T-helper 2 cell (primary cell): ENCODE measurements at regions not wholly inside any gene's neighbourhood (a gene's known extent, or its start where the extent isn't known, plus 50 kb on each side); places are given as distances from the start of the nearest gene placed in this dataset.

Experiments used
- DNase-seq, 5 experiments: peaks; one replicate each; pipeline versions ENCODE4 v3.0.0 to v3.0.0-alpha.2; 2012 to 2022

DNA sequence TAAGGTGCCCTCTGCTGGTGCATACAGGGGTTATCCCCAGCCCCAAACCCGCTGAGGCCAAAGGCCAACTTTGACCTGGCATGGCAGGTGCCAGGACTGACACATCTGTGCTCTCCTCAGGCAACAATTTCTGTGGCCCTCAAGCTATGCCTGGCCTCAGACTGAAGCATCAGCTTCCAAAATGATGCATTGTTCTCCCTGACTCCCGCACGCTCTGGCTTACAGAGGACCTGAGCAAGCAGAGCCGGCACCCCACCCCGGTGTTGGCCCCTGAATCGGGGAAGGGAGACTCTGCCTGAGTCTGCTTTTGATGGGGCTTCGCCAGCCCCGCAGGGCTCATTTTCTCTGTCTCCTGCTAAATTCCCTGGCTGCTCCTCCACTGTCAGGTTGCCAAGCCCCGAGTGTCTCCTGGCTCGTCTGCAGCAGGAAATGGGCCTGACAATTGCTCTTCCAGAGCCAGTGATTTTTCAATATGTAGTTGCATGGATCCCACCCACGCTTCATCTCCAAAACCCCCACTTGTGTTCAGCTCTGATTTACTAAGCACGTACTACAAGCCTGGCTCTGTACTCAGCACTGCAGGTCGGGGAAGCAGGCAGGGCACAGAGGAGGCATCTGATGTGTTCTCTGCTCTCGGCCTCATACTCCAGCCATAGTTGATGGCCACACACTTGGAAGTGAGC is 126.1 kb downstream of the SLC38A6 start:
- no peak for DNase-seq

DNA sequence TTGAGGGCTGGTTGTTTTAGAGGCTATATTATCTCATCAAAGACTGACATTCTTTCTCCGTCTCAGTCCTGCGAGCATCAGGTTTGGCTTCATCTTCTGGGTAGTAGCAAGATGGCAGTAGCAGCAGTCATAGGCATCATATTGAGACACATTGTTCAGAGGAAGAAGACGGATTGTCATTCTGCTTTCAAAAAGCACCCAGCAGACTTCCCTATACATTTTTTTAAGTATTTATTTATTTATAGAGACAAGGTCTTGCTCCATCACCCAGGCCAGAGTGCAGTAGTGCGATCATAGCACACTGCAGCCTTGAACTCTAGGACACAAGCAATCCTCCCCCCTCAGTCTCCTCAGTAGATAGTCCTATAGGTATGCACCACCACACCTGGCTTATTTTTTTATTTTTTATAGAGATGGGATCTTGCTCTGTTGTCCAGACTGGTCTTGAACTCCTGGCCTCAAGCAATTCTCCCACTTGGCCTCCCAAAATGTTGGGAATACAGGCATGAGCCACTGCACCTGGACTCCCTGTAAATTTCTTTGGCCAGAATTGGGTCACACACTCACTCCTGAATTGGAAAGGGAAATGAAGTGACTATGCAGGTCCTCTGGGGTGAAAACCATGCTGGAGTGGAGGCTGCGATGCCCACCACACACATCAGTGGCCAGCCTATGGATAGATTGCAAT is 125.4 kb downstream of the SLC38A6 start:
- DNase-seq = no peak

- no peak for DNase-seq
Measured at GRCh38 chr14:61104358-61104757, 123.3 kb downstream of the SLC38A6 start.

GRCh38 chr14:61103541-61104339 is 122.7 kb downstream of the SLC38A6 start:
- DNase-seq = peak in 1 of 5 experiments; percentile 76

DNA sequence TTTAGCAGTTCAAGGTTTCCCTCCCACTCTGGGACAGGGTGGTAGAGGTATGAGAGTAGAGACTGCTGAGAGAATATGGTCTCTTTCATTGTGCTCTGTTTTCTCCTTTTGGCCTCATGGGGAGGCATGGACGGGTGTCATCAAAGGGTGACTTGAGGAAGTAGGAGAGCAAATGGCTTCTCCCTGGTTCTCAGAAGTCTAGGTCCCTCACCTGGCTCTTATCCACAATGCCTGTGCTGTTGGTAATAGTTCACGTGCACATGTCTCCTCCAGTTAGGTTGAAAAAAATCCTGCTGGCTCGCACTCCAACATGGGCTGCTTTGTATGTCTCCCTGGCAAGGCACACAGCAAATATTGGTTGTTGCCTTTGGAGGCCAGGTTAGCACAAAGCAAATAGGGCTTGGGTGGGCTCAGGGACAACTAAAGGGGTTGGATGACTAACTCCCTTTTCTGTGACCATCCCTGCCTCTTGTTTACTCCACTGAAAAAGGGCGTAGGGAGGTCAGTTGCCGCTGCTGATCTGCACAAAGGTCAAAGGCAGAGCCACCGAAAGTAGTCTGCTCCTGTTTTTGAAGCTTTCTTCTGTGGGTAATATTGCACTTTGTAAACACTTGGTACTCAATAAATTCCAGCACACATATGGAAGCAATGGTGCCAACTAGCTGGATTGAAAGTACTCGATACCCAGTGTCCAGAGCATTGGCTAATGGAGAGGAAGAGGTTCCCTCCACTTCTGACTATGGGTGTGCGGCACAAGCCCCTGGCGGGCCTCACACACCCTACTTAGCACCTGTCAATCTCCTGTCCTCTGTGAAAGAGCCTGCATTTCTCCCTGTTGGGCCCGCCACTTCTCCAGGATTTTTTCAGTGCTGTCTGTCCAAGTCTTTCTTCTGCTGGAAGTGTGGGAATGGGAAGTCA is 121.8 kb downstream of the SLC38A6 start:
- no peak for DNase-seq
